HCT116 (cell line): ENCODE measurements at regions not wholly inside any gene's neighbourhood (a gene's known extent, or its start where the extent isn't known, plus 50 kb on each side); places are given as distances from the start of the nearest gene placed in this dataset.

ENCODE experiments used
- ATAC-seq: fragments of 200-7000 bp; cut with Tn5 transposase; 2 replicates; pipeline ENCODE4 v1.9.1; 2020; ENCODE audit warnings: mild to moderate bottlenecking, moderate library complexity
- BruUV-seq: library from RNA; stranded (reverse); fragments of 400-500 nt; replicated peaks from 2 replicates; lab custom pipeline; 2021; lab: Mats Ljungman, UMichigan
- CTCF ChIA-PET: fragments of 300-600 bp; sonication (Branson Sonifier 250); formaldehyde crosslinking; loops from one replicate; lab custom pipeline; 2021; ENCODE audit warnings: antibody characterized with exemption; lab: Charles Lee
- POLR2A ChIA-PET: fragments of 300-600, 350-600 bp; sonication (Branson Sonifier 250); formaldehyde crosslinking; loops from one replicate; lab custom pipeline; 2021; ENCODE audit warnings: antibody characterized with exemption; lab: Charles Lee
- RAD21 ChIA-PET, 2 experiments: fragments of 300-600 bp; sonication (Branson Sonifier 250); formaldehyde crosslinking; loops; one replicate each; lab custom pipeline; 2023; ENCODE audit warnings: low total read pairs in 2 of 2; ENCODE audit not compliant: uncharacterized antibody in 2 of 2, unreplicated experiment in 2 of 2, low non-redundant PET in 1 of 2; lab: Charles Lee
- DNase-seq: peaks from one replicate; pipeline ENCODE4 v3.0.0-alpha.2; 2010; ENCODE audit warnings: low read depth, low spot score
- H2AFZ ChIP-seq: fragments of 200-600 bp; shearing (Covaris generic), sonication (generic); 2 replicates; pipeline ENCODE4 v1.6.1; 2017; ENCODE audit warnings: low read depth, mixed run types, mixed read lengths, antibody characterized with exemption, low read length; ENCODE audit not compliant: poor library complexity, severe bottlenecking
- H3K27ac ChIP-seq: 2 replicates; pipeline ENCODE4 v1.5.1; 2012; ENCODE audit warnings: low read depth, low read length
- H3K27me3 ChIP-seq: fragments of 200-600 bp; sonication (generic); 2 replicates; pipeline ENCODE4 v1.6.1; 2016; ENCODE audit warnings: mixed run types, low read length, mixed read lengths; ENCODE audit not compliant: insufficient read depth
- H3K36me3 ChIP-seq, 2 experiments: fragments of 200-500 bp in 1 of 2; fragments of 200-600 bp in 1 of 2; sonication (Bioruptor generic) in 1 of 2; sonication (generic) in 1 of 2; 2 replicates each; pipeline versions ENCODE4 v1.5.1 to v1.6.1; 2014 to 2016; ENCODE audit warnings: low read length in 2 of 2, inconsistent platforms in 1 of 2, mixed read lengths in 1 of 2, mixed run types in 1 of 2; ENCODE audit not compliant: insufficient read depth in 2 of 2, control insufficient read depth in 1 of 2
- H3K4me1 ChIP-seq, 2 experiments: fragments of 200-600 bp in 1 of 2; sonication (generic) in 1 of 2; 2 replicates each; pipeline versions ENCODE4 v1.5.1 to v1.6.1; 2012 to 2017; ENCODE audit warnings: low read length in 2 of 2, inconsistent platforms in 1 of 2, mild to moderate bottlenecking in 1 of 2, mixed read lengths in 1 of 2, mixed run types in 1 of 2, moderate library complexity in 1 of 2; ENCODE audit not compliant: insufficient read depth in 2 of 2, control insufficient read depth in 1 of 2
- H3K4me2 ChIP-seq: fragments of 200-600 bp; sonication (generic); 2 replicates; pipeline ENCODE4 v1.6.1; 2017; ENCODE audit warnings: mixed run types, low read length, mixed read lengths
- H3K4me3 ChIP-seq, 2 experiments: fragments of 200-600 bp in 1 of 2; sonication (generic) in 1 of 2; replicated peaks in 1 of 2; 2 replicates each; pipeline ENCODE4 v1.5.1; 2011 to 2016; ENCODE audit warnings: low read length in 2 of 2, control low read depth in 1 of 2, low read depth in 1 of 2, mild to moderate bottlenecking in 1 of 2, mixed read lengths in 1 of 2, mixed run types in 1 of 2
- H3K79me2 ChIP-seq: fragments of 200-600 bp; sonication (generic); 2 replicates; pipeline ENCODE4 v1.6.1; 2017; ENCODE audit warnings: mild to moderate bottlenecking, mixed run types, low read length, moderate library complexity, mixed read lengths; ENCODE audit not compliant: insufficient read depth
- H3K9ac ChIP-seq: fragments of 200-600 bp; sonication (generic); 2 replicates; pipeline ENCODE4 v1.6.1; 2016; ENCODE audit warnings: low read length, mixed read lengths
- H3K9me2 ChIP-seq: fragments of 200-600 bp; sonication (generic), shearing (Covaris generic); 2 replicates; pipeline ENCODE4 v1.6.1; 2017; ENCODE audit warnings: mixed run types, mild to moderate bottlenecking, moderate library complexity; ENCODE audit not compliant: insufficient read depth
- H3K9me3 ChIP-seq, 2 experiments: fragments of 200-500 bp in 1 of 2; fragments of 200-600 bp in 1 of 2; sonication (Bioruptor generic) in 1 of 2; sonication (generic) in 1 of 2; 2 replicates each; pipeline ENCODE4 v1.6.1; 2014 to 2017; ENCODE audit warnings: low read length in 2 of 2, mixed read lengths in 2 of 2, inconsistent platforms in 1 of 2, low read depth in 1 of 2, mild to moderate bottlenecking in 1 of 2, mixed run types in 1 of 2, moderate library complexity in 1 of 2; ENCODE audit not compliant: control insufficient read depth in 1 of 2, insufficient read depth in 1 of 2
- H4K20me1 ChIP-seq: fragments of 200-600 bp; sonication (generic), shearing (Covaris generic); 2 replicates; pipeline ENCODE4 v1.6.1; 2017; ENCODE audit warnings: mixed run types, mild to moderate bottlenecking, moderate library complexity; ENCODE audit not compliant: insufficient read depth
- POLR2A ChIP-seq: IDR thresholded peaks from 2 replicates; pipeline ENCODE4 v1.7.0; 2011; ENCODE audit warnings: borderline replicate concordance; ENCODE audit not compliant: insufficient read depth, insufficient read length; ENCODE audit errors: extremely low read depth
- TCF7L2 ChIP-seq: IDR thresholded peaks from 2 replicates; pipeline ENCODE4 v1.7.0; 2011; ENCODE audit warnings: borderline replicate concordance, inconsistent platforms; ENCODE audit not compliant: insufficient read depth, insufficient read length; ENCODE audit errors: extremely low read depth
- ZFX ChIP-seq: fragments of 450-650 bp; IDR thresholded peaks from 2 replicates; pipeline ENCODE4 v1.6.1; 2017
- intact Hi-C: fragments of 100-400 bp; cut with micrococcal nuclease; formaldehyde crosslinking; loops from 2 replicates; pipeline ENCODE4 v1.10.0; 2022

DNA sequence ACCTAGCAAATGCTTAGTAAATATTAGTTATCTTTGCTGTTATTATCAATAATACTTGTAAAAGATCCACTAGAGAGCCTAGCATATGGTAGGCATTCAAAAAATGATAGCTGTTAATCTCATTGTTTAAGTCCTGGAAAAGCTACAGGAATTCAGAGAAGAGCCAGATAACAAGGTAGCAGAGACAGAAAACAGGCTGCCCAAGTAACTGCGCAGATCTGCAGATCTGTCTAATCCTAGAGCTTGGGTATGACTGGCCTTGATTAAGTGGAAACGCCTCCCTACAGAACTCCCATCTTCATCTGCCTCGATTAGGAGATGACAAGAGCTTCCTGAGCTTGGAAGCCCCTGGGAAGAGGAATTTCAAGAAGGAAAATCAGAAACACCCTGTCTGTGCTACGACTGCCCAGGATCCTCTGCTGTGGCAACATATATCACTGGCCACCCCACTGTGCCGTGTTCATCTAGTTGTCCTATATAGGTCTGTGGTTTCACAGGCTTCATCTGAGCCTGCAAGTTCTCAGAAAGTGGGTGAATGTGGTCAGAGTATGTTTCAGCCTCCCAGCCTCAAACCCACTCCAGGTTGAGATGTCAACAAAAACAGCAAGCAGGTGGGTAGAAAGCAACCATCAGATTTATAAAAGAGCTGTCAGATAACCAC lies 151.5 kb upstream of the PKDCC start:
- no peak overlapping the region for H3K9ac ChIP-seq
- H3K9me2 ChIP-seq = no peaks in the 10 kb centered on the region
- no peaks in the 10 kb centered on the region; the same call in 1 of the 2 replicates for H3K27me3 ChIP-seq
- H3K4me1 ChIP-seq = no peaks in the 10 kb centered on the region
- no peak overlapping the region for H3K4me3 ChIP-seq
- H3K27ac ChIP-seq = no peak overlapping the region
- CTCF ChIA-PET = no interaction called here
- no peaks in the 10 kb centered on the region for H3K79me2 ChIP-seq
- no peaks in the 10 kb centered on the region for H4K20me1 ChIP-seq
- intact Hi-C loops = no loop called here
- POLR2A ChIA-PET = no interaction called here
- DNase-seq = no peak
- RAD21 ChIA-PET = no interaction called here
- H3K36me3 ChIP-seq = no peaks in the 10 kb centered on the region
- ATAC-seq = no peak
- H3K9me3 ChIP-seq = no peaks in the 10 kb centered on the region
- no peak overlapping the region for H2AFZ ChIP-seq
- BruUV-seq = no TSS peak
- H3K4me2 ChIP-seq = no peak overlapping the region
- TF ChIP-seq POLR2A = no peak

DNA sequence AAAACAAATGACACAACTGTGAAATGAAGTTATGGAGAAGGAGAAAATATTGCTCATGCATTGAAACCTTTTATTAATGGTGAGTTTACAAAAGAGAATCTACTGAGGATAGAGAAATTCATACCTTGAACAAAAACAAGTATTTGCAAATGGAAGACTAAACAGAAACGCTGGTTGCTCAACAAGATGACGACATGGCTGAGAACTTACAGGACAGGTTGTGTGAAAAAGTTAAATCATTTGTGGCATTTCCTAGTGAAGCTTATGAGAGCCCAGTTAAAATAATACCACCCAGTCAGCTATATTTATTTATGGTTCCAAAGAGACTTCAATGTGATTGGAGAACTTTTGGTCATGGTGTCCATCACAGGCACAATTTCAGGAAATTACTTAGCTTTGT lies 148.6 kb upstream of the PKDCC start:
- Histone ChIP-seq H4K20me1 (no peaks in the 10 kb centered on the region), H3K9me3 (no peaks in the 10 kb centered on the region), H3K9ac (no peak overlapping the region), H3K4me3 (no peak overlapping the region), H3K36me3 (no peaks in the 10 kb centered on the region), H3K79me2 (no peaks in the 10 kb centered on the region), H3K4me1 (no peaks in the 10 kb centered on the region), H3K27ac (no peak overlapping the region), H3K27me3 (peaks cover 8% of the 10 kb centered on the region; the same call in 1 of the 2 replicates), H3K4me2 (no peak overlapping the region), H2AFZ (no peak overlapping the region), H3K9me2 (no peaks in the 10 kb centered on the region)
- BruUV-seq = no TSS peak
- POLR2A ChIA-PET = no interaction called here
- TF ChIP-seq TCF7L2 (no peak), ZFX (no peak)
- DNase-seq (no peak), ATAC-seq (no peak)
- RAD21 ChIA-PET = no interaction called here
- CTCF ChIA-PET = no interaction called here
- intact Hi-C loops = no loop called here
